GM21360 (cell line): ENCODE measurements at regions not wholly inside any gene's neighbourhood (a gene's known extent, or its start where the extent isn't known, plus 50 kb on each side); places are given as distances from the start of the nearest gene placed in this dataset.
A peak's percentile ranks its signal among the peaks of the same experiment; 100 is the strongest.

Experiments used
- ATAC-seq: cut with Tn5 transposase; IDR thresholded peaks from one replicate; pipeline ENCODE4 v1.9.1; 2021; ENCODE audit warnings: mild to moderate bottlenecking, moderate library complexity; ENCODE audit not compliant: unreplicated experiment

DNA sequence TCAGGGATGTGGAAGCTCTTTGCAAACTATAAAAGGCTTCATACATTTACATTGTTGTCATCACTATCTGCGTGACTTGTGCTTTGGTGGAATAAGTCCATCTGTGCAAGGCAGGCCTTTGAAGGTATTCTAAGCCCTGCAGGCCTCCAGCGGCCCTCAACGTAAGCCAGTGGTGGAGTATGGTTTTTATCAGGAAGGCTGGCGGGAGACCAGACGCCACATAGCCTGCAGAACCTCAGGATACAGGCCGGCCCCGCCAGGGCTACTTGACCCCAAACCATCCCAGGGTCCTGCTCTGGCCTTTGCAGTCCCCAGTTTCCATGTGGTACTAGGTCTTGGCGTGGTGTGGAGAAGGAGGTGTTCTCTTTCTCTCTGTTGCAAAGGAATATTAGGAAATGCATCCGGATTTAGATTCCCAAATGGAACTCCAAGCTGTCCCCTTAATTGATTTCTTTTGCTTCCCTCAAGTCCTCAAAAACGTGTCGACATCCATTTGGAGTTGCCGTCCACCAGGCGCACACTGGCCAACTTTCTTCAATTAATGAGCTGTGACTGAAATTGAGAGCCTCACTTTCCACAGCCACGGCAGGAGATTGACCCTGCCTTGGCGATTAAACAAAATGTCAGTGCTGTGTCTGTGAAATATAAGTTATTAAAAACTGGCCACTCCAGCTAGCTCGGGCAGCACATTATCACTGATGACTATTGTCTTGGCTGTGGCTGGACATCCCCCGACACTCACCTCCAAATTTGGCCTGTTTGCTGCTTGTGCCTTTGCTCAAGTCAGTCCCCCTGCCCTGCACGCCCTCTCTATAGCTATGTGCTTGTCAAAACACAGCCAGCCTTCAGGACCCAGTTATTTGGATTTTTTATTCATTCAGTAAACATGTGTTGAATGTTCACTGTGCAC lies 239.8 kb upstream of the TLE3 start:
- no peak for ATAC-seq

DNA sequence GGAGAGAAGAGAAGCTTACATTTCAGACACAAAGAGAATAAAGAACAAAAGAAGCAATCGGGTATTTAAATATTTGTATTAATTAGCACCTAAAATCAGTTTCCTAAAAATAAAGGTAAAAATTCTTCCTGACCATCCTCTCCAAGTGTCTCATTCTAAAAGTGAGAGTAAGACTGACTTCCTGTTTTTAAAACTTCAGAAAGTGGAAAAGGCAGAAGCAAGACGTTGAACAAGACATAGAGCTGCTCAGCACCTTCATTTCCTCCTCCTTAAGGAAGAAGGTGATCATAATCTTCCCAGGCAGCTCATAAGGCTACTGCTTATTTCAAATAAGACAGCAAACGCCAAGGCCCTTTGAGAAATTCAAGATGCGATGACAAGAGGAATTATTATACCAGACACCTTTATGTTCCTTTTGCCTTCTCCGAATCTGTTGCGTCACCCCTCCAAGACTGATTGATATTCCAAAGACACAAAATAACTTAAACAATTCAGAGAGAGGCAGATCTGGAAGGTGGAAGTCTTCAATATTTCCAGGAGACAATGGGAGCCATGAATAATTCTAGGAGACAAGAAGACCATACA lies 238.8 kb upstream of the TLE3 start:
- ATAC-seq = no peak

DNA sequence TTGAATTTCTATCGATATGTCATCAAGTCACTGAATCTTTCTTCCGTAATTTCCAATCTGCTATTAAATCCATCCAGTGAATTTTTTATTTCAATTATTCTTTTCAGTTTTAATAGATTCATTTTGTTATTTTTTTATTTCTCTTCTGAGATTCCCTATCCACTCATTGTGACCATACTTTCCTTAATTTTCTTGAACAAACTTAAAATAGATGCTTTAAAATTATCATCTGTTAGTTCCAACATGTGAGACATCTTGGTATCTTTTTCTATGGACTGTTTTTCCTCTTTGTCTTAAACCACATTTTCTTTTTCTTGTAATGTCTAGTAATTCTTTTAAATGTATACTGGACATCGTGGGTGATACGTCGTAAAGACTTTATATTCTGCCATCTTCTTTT lies 236.6 kb upstream of the TLE3 start:
- ATAC-seq = no peak

DNA sequence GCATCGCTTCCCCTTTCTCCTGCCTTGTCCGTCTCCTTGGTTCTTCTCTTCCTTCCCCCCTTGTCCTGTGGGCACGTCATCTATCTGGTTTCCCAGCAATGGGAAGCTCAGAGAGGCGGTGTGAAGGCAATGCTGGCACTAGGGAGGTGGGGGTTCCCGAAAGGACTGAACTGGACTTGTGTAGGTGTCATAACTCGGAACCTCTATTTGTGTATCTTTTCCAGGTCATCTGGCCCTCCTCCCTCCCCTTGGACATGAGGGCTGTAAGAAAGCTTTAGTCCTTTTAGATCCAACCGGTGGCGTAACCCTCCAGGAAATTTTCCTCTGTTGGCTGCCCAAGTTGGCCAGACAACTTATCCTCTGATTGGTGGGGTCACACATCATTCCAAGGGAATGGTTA lies 231.5 kb upstream of the TLE3 start:
- no peak for ATAC-seq

DNA sequence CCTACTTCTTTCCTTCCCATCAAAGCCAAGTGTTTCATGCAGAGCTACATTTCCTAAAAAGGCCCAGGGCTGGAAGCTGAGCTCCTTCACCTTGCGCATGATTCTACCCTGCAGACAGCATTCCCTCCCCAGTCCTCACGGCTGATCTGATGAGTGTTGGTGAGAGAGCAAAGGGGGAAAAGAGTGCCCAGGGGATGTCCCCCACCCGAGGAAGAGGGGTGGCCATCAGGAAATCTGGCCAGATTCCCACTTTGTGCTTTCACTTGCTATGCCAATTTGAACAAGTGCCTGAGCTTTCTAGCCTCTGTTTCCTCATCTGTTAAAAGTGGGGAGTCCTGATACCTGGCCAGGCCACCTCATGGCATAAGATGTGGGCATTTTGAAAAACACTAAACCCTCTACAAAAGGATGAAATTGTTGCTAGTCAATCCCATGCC lies 231.0 kb upstream of the TLE3 start:
- no peak for ATAC-seq

DNA sequence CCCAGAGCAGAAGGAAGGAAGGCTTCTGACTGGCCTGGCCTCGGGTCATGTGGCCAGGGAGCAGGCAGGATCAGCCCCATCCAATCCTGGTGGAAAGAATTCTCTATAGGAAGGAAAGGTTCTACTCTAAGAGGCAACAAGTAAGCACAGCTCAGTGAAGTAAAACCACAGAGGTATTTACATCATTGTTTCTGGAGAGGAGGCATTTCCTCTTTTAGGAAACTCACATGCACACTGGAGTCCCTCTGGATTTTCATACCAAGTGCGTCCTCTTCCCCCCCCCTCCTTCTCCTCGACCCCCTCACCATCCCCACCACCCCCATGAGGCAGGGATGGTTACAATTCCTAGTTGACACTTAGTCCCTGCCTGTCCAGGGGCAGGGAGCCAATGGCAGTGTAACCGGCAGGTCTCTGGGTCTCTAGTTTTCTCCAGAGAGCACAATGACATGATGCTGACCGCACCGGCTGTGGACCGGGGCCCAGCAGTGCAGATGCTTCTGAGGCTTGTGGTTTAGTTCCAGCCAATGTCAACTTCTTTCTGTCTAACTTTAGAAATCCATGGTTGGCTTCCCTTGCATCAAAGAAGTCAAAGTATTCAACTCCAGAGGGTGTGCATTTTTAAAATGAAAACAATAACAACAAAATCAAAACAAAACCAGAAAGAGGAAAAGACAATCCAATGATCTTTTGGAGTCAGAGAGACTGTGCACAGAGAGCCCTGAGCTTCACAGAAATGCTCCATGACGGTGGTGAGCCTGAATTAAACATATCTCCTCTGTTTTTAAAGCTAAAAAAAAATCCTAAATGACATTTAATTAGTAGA lies 230.3 kb upstream of the TLE3 start:
- ATAC-seq = no peak

DNA sequence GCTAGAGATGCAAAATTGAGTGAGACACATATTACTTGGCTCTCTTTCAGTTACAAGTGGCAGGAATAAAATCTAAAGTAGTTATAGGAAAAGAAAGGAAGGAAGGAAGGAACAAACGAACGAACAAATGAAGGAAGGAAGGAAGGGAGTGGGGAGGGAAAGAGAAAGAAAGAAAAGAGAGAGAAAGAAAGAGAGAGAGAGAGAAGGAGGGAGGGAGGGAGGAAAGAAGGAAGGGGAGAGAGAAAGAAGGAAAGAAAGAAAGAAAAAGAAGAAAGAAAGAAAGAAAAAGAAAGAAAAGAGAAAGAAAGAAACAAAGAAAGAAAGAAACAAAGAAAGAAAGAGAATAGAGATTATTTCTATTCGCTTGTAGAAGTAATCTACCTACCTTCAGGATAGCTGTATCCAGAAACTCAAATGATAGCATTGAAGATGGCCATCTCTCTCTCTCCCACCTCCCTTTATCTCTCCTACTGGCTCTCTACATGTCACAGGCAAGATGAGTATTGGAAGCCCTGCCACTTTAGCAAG lies 229.7 kb upstream of the TLE3 start:
- ATAC-seq = no peak

DNA sequence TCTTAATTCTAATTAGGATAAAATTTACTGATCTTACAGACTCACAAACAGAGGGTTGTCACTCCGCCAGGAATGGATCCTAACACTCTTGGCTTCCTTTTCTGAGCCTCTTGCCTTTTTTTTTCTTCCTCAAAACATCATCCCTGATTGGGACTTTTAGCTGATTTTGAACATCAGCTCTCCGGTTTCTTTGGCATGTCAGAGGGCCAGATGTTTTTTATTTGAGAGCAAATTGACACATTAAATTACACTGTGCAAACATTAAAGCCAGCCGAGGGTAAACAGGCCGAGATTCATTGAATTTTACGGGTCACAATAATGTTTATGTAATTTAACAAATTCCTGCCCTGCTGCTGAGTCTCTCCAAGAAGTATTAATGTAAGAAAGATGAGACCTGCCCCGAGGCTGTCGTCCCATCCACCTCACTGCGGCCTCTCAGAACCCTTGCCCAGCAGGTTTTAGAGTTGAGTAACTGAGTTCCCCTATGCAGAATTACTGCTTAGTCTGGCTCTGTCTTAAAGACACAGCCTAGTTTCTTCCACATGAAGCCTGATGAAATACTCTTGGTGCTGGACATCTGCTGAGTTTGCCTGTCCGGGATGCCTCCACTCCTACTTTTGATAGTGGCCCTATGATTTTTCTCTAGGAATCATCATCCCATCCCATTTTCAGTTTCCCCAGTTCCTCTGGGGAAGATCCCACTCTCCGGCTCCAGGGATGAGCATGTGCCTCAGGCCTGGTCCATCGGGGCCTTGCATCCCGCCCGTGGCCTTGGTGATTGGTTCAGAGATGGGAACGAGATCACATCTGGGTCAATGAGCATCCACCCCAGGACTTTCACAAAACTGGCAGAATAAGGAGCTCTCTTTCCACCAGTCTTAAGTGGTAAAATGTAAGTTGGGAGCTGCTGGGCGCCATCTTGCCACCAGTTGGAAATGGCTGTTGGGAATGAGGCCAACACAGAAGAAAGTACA lies 226.6 kb upstream of the TLE3 start:
- no peak for ATAC-seq

DNA sequence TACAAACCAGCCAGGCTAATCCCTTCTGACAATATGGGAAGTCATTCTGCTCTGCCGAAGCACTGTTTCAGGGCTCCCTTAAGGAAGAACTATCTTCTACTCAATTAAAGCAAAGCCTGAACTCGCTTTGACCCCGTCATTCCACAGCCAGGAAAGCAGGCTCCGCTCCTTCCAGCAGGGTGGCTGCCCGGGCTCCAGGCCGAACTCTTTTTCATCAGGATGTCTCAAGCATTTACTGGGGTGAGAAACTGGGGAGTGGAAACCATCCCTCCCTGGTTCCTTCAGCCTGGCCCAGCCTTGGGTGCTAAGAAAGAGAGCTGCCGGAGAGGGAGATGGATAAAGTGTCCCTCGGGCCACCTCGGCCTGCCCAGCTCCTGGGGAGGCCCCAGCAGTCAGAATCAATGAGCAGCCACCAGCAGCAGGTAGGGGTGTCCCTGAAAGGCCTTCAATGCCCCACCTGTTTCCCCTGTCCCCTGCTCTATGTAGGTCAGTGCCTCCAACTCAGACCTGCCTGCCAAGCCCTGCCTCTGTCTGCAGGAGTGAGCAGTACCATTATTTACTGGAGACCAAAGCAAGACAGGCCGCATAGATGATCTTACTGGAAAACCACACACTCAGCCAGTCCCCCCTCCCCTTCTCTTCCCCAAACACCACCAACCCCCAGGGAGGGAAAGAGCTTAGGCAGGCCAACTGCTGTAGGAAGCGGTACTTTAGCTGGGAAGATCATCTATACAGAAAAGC lies 225.6 kb upstream of the TLE3 start:
- ATAC-seq = no peak

DNA sequence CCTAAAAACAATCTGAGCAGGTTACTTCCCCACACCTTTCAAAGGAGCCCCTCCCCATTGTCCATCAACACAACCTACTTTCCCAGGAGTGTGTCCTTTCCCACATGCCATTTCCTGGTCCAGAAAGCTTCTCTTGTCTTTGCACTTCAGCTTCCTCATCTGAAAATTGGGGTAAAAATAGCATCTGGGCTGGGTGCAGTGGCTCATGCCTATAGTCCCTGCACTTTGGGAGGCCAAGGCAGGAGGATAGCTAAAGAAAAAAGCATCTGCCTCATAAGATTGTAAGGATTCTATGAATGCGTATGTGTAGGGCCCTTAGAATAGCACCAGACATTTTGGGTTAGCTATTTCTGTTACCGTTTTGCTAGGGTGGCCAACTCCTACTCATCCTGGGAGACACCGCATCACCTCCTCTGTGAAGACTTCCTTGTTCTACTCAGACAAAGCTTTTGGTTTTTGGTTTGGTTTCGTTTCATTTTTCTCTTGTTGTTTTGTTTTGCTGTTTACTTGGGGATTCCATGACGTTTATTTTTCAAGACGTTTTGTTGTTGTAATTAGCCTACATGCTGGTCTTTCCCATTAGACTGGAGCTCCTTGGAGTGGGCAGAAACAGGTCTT lies 224.4 kb upstream of the TLE3 start:
- ATAC-seq = no peak

DNA sequence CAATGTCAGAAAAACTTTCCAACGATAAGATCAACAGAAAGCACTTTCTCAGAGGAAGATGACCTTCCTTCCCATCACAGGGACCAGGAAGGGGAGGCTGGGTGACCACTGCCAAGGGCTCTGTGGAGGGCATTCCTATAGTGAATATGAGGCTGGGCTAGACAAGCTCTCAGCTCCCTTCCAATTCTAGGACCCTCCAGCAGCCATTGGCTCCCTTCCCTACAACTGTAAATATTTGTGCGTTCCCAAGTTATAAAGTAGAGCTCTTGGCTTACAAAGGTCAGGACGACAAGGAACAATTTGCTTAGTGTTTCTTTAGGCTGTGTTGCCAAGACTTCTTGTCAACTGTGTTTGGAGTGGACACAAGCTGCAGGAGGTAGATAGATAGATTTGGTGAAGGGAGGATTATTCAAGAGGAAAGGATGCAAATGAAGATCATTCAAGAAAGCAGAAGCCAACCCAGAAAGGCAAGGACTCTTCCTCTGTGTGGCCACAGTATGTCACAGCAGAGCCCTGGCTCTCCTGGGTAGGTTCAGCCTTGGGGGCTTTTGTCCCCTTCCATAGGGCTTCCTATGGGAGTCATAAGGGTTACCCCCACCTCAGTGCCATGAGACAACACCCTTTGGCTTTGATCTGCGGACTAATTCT lies 223.6 kb upstream of the TLE3 start:
- ATAC-seq = no peak

DNA sequence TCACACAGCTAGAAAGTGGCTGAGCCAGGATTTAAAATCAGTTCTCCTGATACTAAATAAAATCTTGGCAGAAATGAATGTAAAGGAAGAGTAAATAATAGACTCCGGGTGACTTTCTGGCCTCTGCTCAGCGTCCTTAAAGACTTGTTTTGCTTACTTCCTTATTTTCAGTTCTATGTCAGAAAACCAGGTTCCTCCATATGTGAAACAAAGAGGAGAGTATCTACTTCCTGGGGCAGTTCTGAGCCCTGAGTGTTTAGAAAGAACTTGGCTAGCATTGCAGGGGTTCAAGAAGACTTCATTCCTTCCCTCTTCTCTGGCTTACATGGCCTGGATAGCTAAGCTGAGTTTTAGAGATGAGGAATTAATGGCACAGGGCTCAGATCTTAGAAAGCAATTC lies 222.8 kb upstream of the TLE3 start:
- ATAC-seq = no peak

DNA sequence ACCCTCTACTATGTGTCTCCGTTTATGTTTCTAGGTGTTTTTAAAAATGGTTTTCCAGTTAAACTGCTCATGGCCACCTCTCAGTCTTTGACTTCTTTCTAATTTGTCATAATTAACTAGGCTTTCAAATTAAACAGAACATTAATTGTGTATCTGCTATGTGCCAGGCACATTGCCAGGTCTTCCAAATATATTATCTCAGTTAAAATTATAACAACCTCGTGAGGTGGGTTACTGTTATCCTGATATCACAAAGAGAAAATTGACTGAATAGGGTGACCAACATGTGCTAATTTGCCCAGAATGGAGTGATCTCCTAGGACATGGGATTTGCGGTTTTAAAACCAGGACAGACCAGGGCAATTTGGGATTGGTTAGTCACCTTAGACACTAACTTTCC lies 222.4 kb upstream of the TLE3 start:
- ATAC-seq = no peak

DNA sequence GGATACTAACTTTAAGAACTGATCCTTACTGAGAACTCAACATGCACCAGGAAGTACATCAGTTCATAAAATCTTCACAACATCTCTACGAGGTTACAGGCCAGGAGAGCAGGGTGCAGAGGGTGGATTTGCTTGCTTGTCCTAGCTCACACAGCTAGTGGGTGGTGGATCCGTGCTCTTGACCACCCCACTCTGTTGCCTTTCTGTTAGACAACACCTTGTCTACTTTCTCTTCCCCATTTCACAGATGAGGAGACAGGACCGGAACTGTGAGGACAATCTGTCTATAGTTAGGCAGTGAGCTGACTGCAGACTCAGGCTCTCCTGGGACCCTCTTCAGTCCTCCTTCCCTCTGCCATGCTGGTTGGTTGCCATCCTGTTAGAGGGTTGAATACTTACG lies 221.7 kb upstream of the TLE3 start:
- ATAC-seq = peak; percentile 83

DNA sequence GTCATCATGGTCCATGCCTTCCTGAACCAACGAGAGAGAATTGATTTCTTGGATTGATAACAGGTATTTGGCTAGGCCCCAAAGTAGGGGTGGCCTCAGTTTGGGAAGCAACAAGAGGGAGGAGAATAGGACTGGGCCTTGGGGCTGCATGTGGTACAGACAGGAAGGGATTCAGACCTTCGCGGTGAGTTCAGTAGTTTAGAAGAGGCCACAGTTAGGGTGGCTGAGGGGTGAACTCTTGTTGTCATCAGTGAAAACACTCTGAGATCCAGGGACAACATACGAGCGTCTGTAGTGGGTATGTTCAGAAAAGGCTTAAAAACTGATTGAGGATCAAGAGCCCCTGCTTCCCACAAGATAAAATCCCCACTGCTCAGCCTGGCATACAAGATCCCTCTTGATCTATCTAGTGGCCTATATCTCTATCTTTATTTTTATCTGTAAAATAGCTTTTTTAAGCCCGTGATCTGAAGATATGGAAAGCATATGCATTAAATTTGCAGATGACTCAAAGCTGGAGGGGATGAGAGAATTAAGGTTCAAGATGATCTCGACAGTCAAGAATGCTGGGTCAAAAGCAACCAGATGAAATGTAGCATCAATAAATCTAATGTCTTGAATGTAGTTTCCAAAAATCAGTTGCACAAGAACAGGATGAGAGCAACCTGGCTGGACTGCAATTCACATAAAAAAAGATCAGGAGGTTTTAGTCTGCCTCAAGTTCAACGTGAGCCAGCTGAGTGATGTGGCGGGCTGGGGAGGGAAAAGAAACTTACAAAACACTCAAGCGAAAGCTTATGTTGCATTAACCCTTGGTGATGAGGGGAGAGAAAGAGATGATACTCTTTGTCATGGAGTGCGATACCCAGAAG lies 221.1 kb upstream of the TLE3 start:
- ATAC-seq = peak; percentile 16

DNA sequence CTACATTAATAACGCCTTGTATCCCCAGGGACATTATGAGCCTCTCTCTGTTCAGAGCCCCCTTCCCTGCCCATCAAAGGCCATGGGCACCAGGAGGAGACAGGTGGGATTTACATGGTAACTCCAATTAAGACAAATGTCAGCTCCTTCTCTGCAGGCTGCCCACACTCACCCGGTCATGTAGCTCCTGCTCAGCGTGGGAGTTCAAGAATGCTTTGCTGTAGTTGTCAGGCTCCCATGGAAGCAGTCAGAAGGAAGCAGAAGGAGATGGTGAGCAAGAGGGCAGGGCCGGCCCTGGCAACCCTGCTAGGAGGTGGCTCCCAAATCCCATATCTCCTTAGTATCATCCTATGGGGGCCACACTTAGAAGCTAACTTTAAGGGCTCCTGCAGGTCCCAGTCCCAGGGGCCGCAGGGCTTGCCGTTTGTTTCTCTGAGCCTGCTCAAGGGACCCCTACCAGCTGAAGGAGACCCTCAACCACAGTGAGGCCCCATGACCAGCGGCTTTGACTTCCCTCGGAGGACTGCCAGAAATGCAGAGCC lies 218.4 kb upstream of the TLE3 start:
- ATAC-seq = no peak

DNA sequence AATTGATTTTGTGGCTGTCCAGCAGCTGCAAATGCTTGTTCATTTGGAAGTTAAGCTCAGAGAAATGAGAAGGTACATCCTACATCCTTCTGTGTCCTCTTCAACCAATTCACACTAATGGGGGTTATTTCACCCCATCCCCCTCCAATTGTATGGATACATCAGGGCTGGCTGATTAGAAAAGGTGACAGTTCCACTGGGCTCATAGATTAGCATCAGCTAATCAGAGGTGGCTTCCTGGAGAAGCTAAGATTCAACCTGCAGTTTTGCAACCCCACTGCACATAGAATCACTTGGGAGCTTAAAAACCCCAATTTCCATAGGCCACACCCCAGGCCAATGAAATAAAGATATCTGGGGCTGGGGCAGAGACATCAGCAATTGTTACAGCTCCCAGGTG lies 217.7 kb upstream of the TLE3 start:
- ATAC-seq = no peak
